ENCODE measurements at regions not wholly inside any gene's neighbourhood (a gene's known extent, or its start where the extent isn't known, plus 50 kb on each side); places are given as distances from the start of the nearest gene placed in this dataset.

DNA sequence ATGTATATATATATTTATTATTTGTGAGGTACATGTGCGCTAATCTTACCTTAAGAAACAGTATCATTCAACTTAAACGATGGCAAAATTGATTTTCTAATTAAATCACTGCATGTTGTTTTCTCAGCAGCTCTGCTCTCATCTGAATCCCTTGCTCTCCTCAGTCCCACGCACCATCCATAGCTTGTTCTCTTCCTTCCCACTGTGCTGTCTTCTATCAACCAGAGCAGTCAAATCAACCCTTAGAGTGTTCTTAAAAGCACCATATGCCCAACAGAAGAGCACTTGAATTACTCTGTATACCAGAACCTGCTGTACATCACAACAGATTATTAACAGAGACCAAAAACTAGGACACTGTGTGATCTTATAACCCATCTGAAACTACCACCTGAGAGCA lies 209.4 kb upstream of the G2E3 start:
- no peaks in the 10 kb centered on the region for H3K27me3 ChIP-seq (ENCODE audit: insufficient read depth, low read depth)
- H2AFZ ChIP-seq (ENCODE audit: low read depth) = no peak overlapping the region
- H3K79me2 ChIP-seq (ENCODE audit: insufficient read depth, low read depth) = no peaks in the 10 kb centered on the region
- H3K4me2 ChIP-seq = no peak overlapping the region
- no peak overlapping the region for H3K27ac ChIP-seq
- no peak overlapping the region for H3K4me3 ChIP-seq (IDR thresholded peaks at IDR 0.05; ENCODE audit: insufficient read depth, low read depth, low read length)
- H4K20me1 ChIP-seq (ENCODE audit: insufficient read depth) = no peaks in the 10 kb centered on the region
- TF ChIP-seq, protein P1, sequence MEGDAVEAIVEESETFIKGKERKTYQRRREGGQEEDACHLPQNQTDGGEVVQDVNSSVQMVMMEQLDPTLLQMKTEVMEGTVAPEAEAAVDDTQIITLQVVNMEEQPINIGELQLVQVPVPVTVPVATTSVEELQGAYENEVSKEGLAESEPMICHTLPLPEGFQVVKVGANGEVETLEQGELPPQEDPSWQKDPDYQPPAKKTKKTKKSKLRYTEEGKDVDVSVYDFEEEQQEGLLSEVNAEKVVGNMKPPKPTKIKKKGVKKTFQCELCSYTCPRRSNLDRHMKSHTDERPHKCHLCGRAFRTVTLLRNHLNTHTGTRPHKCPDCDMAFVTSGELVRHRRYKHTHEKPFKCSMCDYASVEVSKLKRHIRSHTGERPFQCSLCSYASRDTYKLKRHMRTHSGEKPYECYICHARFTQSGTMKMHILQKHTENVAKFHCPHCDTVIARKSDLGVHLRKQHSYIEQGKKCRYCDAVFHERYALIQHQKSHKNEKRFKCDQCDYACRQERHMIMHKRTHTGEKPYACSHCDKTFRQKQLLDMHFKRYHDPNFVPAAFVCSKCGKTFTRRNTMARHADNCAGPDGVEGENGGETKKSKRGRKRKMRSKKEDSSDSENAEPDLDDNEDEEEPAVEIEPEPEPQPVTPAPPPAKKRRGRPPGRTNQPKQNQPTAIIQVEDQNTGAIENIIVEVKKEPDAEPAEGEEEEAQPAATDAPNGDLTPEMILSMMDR (conservative IDR thresholded peaks at IDR 0.05; ENCODE audit: low read depth, low read length) = no peak
- H3K9ac ChIP-seq = no peak overlapping the region
- H3K4me1 ChIP-seq (ENCODE audit: low read depth, poor library complexity, severe bottlenecking) = peaks cover 9% of the 10 kb centered on the region
- no peaks in the 10 kb centered on the region for H3K36me3 ChIP-seq (ENCODE audit: insufficient read depth)

DNA sequence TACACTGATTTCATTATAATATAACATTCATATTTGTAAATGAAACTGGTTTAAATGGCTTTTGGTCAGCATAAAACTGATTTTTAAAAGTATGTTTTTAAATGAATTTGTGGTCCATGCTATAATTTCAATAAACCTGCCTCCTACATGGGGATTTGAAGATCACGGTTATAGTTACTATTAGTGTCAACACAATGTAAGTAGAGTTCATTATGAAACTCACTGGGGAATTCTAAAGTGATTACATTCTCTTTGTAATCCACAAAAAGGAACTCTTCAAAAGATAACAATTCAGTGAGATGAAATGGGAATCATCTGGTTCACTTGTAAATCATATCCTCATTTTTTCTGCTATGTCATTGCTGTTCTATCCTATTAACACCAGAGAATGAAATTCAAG lies 204.5 kb upstream of the G2E3 start:
- H3K4me2 ChIP-seq = peak overlapping the region; percentile 59
- no peaks in the 10 kb centered on the region for H3K36me3 ChIP-seq (ENCODE audit: insufficient read depth)
- H3K4me3 ChIP-seq (IDR thresholded peaks at IDR 0.05; ENCODE audit: insufficient read depth, low read depth, low read length) = no peak overlapping the region
- H3K27me3 ChIP-seq (ENCODE audit: insufficient read depth, low read depth) = no peaks in the 10 kb centered on the region
- H3K4me1 ChIP-seq (ENCODE audit: low read depth, poor library complexity, severe bottlenecking) = peaks cover 28% of the 10 kb centered on the region
- no peaks in the 10 kb centered on the region for H4K20me1 ChIP-seq (ENCODE audit: insufficient read depth)
- H2AFZ ChIP-seq (ENCODE audit: low read depth) = no peak overlapping the region
- H3K79me2 ChIP-seq (ENCODE audit: insufficient read depth, low read depth) = no peaks in the 10 kb centered on the region
- TF ChIP-seq, protein P1 (conservative IDR thresholded peaks at IDR 0.05; ENCODE audit: low read depth, low read length) = no peak
- H3K27ac ChIP-seq = no peak overlapping the region
- H3K9ac ChIP-seq = no peak overlapping the region

DNA sequence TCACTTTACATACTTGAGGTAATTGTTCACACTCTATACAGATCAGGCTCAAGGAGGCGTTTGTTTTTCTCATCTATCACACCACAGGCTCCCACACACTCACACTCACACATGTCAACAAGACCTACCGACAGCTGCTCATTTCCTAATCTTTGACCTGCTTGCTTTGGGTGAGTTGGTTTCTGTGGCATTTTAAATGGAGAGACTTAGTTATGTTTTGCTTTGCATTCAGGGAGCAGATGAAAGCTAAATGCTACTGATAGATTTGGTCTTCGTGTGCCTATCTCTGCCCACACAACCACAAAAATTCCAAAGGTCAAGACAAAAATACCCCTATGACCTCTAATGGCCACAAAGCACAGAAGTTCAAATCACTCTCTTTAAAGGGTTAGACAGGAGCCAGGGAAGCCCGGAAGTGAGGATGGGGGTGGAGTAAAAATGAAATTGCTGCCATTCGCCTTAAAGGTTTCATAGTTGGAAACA lies 203.5 kb upstream of the G2E3 start:
- Histone ChIP-seq H2AFZ (ENCODE audit: low read depth) (no peak overlapping the region), H3K79me2 (ENCODE audit: insufficient read depth, low read depth) (no peaks in the 10 kb centered on the region), H3K4me2 (peak overlapping the region; percentile 59), H3K27ac (peak overlapping the region; percentile 36; the same call in 1 of the 2 replicates), H4K20me1 (ENCODE audit: insufficient read depth) (no peaks in the 10 kb centered on the region), H3K4me1 (ENCODE audit: low read depth, poor library complexity, severe bottlenecking) (peaks cover 28% of the 10 kb centered on the region), H3K9ac (no peak overlapping the region), H3K36me3 (ENCODE audit: insufficient read depth) (no peaks in the 10 kb centered on the region), H3K27me3 (ENCODE audit: insufficient read depth, low read depth) (no peaks in the 10 kb centered on the region), H3K4me3 (IDR thresholded peaks at IDR 0.05; ENCODE audit: insufficient read depth, low read depth, low read length) (no peak overlapping the region)
- TF ChIP-seq, protein P1 (conservative IDR thresholded peaks at IDR 0.05; ENCODE audit: low read depth, low read length) = no peak

DNA sequence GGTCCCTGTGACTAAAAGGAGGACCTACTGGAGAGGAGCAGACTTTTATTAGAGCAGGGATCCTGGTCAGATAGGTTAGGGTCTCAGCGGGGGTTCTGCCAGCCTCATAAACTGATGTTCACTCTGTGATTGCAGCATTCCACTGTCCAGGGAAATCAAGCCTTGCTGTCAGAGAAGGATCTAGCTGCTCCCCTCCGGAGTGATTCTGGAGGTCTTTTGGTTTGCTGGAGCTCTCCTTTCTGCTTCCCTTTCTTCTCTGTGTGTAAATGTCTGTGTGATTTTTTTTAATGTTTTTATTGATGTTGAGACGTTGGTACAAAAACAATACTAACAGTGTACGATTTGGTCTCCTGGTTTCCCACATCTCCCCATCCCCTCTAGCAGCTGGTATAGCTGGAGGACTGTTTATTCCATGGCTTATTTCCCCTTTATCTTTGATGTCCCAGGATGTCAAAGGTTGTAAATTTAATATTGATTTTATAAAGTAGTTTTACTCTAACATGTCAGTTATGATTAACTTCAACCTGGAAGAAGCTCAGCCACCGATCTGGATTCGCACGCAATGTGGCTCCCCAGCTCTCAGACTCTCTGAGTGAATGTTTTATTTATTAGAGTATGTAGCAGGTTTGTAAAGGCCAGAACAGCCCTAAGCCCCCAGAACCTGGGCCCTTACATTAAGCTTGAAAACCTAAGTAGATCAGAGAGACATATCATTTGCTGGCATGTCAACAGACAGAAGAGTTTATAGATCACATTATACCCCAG lies 202.3 kb upstream of the G2E3 start:
- TF ChIP-seq, protein P1 (conservative IDR thresholded peaks at IDR 0.05; ENCODE audit: low read depth, low read length) = no peak
- no peak overlapping the region for H3K9ac ChIP-seq

More for the DNA sequence above, 202.3 kb upstream of the G2E3 start:
- H2AFZ ChIP-seq (ENCODE audit: low read depth) = no peak overlapping the region
- H3K27me3 ChIP-seq (ENCODE audit: insufficient read depth, low read depth) = no peaks in the 10 kb centered on the region
- peaks cover 28% of the 10 kb centered on the region for H3K4me1 ChIP-seq (ENCODE audit: low read depth, poor library complexity, severe bottlenecking)
- no peak overlapping the region for H3K4me3 ChIP-seq (IDR thresholded peaks at IDR 0.05; ENCODE audit: insufficient read depth, low read depth, low read length)
- peak overlapping the region; percentile 59; the same call in 1 of the 2 replicates for H3K4me2 ChIP-seq
- no peaks in the 10 kb centered on the region for H3K79me2 ChIP-seq (ENCODE audit: insufficient read depth, low read depth)
- no peaks in the 10 kb centered on the region for H3K36me3 ChIP-seq (ENCODE audit: insufficient read depth)
- no peak overlapping the region for H3K27ac ChIP-seq
- H4K20me1 ChIP-seq (ENCODE audit: insufficient read depth) = no peaks in the 10 kb centered on the region

Measured in KMS-11 (cell line).